ENCODE measurements at regions not wholly inside any gene's neighbourhood (a gene's known extent, or its start where the extent isn't known, plus 50 kb on each side); places are given as distances from the start of the nearest gene placed in this dataset.

GRCh38 chr10:78148216-78148960 lies 114.7 kb downstream of the RPS24 start:
- no peak for TF ChIP-seq CTCF (IDR thresholded peaks at IDR 0.05; ENCODE audit: low read depth, low read length)
- DNase-seq (ENCODE audit: low read depth in 1 of 2, low spot score in 1 of 2), result no peak
- H3K9me3 ChIP-seq (ENCODE audit: low read depth), result no peaks in the 10 kb centered on the region

GRCh38 chr10:78148961-78149612 lies 115.4 kb downstream of the RPS24 start:
- Histone ChIP-seq H3K9me3 (ENCODE audit: low read depth) (no peaks in the 10 kb centered on the region), H3K27me3 (no peaks in the 10 kb centered on the region), H3K36me3 (no peaks in the 10 kb centered on the region), H3K4me1 (ENCODE audit: low read depth) (no peaks in the 10 kb centered on the region), H3K27ac (no peak overlapping the region), H3K4me3 (no peak overlapping the region)
- TF ChIP-seq CTCF (IDR thresholded peaks at IDR 0.05; ENCODE audit: low read depth, low read length), result no peak
- peak in 1 of 2 donors; percentile 15 for DNase-seq (ENCODE audit: low read depth in 1 of 2, low spot score in 1 of 2)

More at GRCh38 chr10:78148216-78148960, 114.7 kb downstream of the RPS24 start:
- H3K36me3 ChIP-seq, result no peaks in the 10 kb centered on the region
- H3K4me3 ChIP-seq, result no peak overlapping the region
- no peak overlapping the region for H3K27ac ChIP-seq
- H3K4me1 ChIP-seq (ENCODE audit: low read depth), result no peaks in the 10 kb centered on the region
- no peaks in the 10 kb centered on the region for H3K27me3 ChIP-seq

- no peaks in the 10 kb centered on the region for H3K9me3 ChIP-seq (ENCODE audit: low read depth)
- H3K36me3 ChIP-seq, result no peaks in the 10 kb centered on the region
- H3K4me1 ChIP-seq (ENCODE audit: low read depth), result no peaks in the 10 kb centered on the region
- H3K27me3 ChIP-seq, result no peaks in the 10 kb centered on the region
- H3K27ac ChIP-seq, result no peak overlapping the region
- no peak overlapping the region for H3K4me3 ChIP-seq
- no peak for TF ChIP-seq CTCF (IDR thresholded peaks at IDR 0.05; ENCODE audit: low read depth, low read length)
- no peak for DNase-seq (ENCODE audit: low read depth in 1 of 2, low spot score in 1 of 2)
Measured at GRCh38 chr10:78150756-78151155, 117.1 kb downstream of the RPS24 start.

GRCh38 chr10:78155722-78156121 lies 122.1 kb downstream of the RPS24 start:
- Histone ChIP-seq H3K4me3 (no peak overlapping the region), H3K9me3 (ENCODE audit: low read depth) (no peaks in the 10 kb centered on the region), H3K27ac (no peak overlapping the region), H3K4me1 (ENCODE audit: low read depth) (no peaks in the 10 kb centered on the region), H3K36me3 (no peaks in the 10 kb centered on the region), H3K27me3 (no peaks in the 10 kb centered on the region)
- no peak for DNase-seq (ENCODE audit: low read depth in 1 of 2, low spot score in 1 of 2)
- TF ChIP-seq CTCF (IDR thresholded peaks at IDR 0.05; ENCODE audit: low read depth, low read length), result no peak

GRCh38 chr10:78160591-78160990 lies 126.9 kb downstream of the RPS24 start:
- Histone ChIP-seq H3K4me3 (no peak overlapping the region), H3K27me3 (no peaks in the 10 kb centered on the region), H3K4me1 (ENCODE audit: low read depth) (no peaks in the 10 kb centered on the region), H3K27ac (no peak overlapping the region), H3K9me3 (ENCODE audit: low read depth) (no peaks in the 10 kb centered on the region), H3K36me3 (no peaks in the 10 kb centered on the region)
- no peak for DNase-seq (ENCODE audit: low read depth in 1 of 2, low spot score in 1 of 2)
- no peak for TF ChIP-seq CTCF (IDR thresholded peaks at IDR 0.05; ENCODE audit: low read depth, low read length)

All from cardiac muscle cell (in vitro differentiated cells and primary cell).